Activated CD4-positive, alpha-beta T cell treated with anti-CD3 and anti-CD28 coated beads, Interleukin-2, amount 10 ng/mL, durations not matched to agents 7 days and 5 days (primary cell): ENCODE measurements at regions not wholly inside any gene's neighbourhood (a gene's known extent, or its start where the extent isn't known, plus 50 kb on each side); places are given as distances from the start of the nearest gene placed in this dataset.

Experiments used
- CTCF ChIA-PET: fragments of 350-600 bp; sonication (Branson Sonifier 250); formaldehyde crosslinking; loops from one replicate; lab custom pipeline; 2021; ENCODE audit warnings: antibody characterized with exemption; lab: Charles Lee
- POLR2A ChIA-PET: fragments of 350-600 bp; sonication (Branson Sonifier 250); formaldehyde crosslinking; loops from one replicate; lab custom pipeline; 2021; ENCODE audit warnings: antibody characterized with exemption; lab: Charles Lee
- DNase-seq: peaks from one replicate; pipeline ENCODE4 v3.0.0-alpha.2; 2020
- H3K27ac Mint-ChIP-seq: one replicate; pipeline ENCODE4 v1.8.0; 2021; ENCODE audit warnings: mild to moderate bottlenecking, moderate library complexity, mixed read lengths
- H3K27me3 Mint-ChIP-seq: one replicate; pipeline ENCODE4 v1.8.0; 2021; ENCODE audit warnings: mixed read lengths
- H3K36me3 Mint-ChIP-seq: one replicate; pipeline ENCODE4 v1.8.0; 2021; ENCODE audit warnings: low read depth, mixed read lengths
- H3K4me1 Mint-ChIP-seq: one replicate; pipeline ENCODE4 v1.8.0; 2021; ENCODE audit warnings: mixed read lengths
- H3K4me3 Mint-ChIP-seq: one replicate; pipeline ENCODE4 v1.8.0; 2021; ENCODE audit warnings: mild to moderate bottlenecking, moderate library complexity, mixed read lengths
- H3K9me3 Mint-ChIP-seq: one replicate; pipeline ENCODE4 v1.8.0; 2021; ENCODE audit warnings: mixed read lengths

- Mint-ChIP-seq H3K27me3 (peaks cover 2% of the 10 kb centered on the region), H3K4me3 (no peak overlapping the region), H3K36me3 (no peaks in the 10 kb centered on the region), H3K27ac (no peak overlapping the region), H3K4me1 (peaks cover 10% of the 10 kb centered on the region), H3K9me3 (no peaks in the 10 kb centered on the region)
- CTCF ChIA-PET, result interaction anchor here (1.3 kb wide), 1 partner anchor 14 kb away, joined by 5 read pairs; no protein-coding TSS in a partner anchor
- no peak for DNase-seq
- POLR2A ChIA-PET, result no interaction called here
Measured at GRCh38 chr16:89038811-89039735, 54.6 kb upstream of the ACSF3 start.

DNA sequence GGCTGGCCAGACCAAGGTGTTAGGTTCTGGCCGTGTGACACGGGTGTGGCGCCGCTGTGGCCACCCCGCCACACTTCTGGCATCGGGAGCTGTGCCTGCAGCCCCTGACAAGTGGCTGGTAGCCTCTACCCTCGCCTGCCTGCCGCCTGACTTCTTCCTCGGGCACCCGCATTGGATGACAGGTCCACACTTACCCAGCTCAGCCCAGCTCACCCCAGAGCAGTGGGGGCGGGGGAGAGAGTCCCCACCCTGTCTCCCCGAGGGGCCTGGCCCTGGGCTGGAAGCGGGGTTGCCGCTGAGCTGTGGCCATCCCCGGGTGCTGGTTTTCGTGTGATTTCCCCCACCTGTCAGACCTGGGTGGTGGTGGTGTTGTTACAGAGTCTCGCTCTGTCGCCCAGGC, 53.9 kb upstream of the ACSF3 start:
- H3K36me3 Mint-ChIP-seq, result no peaks in the 10 kb centered on the region
- no peaks in the 10 kb centered on the region for H3K9me3 Mint-ChIP-seq
- CTCF ChIA-PET, result no interaction called here
- H3K27me3 Mint-ChIP-seq, result peaks cover 2% of the 10 kb centered on the region
- no peak overlapping the region for H3K27ac Mint-ChIP-seq
- H3K4me3 Mint-ChIP-seq, result no peak overlapping the region
- peaks cover 7% of the 10 kb centered on the region for H3K4me1 Mint-ChIP-seq
- POLR2A ChIA-PET, result no interaction called here
- no peak for DNase-seq

GRCh38 chr16:89040391-89040790, 53.3 kb upstream of the ACSF3 start:
- Mint-ChIP-seq H3K27me3 (peaks cover 2% of the 10 kb centered on the region), H3K27ac (no peak overlapping the region), H3K4me3 (no peak overlapping the region), H3K9me3 (no peaks in the 10 kb centered on the region), H3K36me3 (no peaks in the 10 kb centered on the region), H3K4me1 (peaks cover 1% of the 10 kb centered on the region)
- no peak for DNase-seq
- POLR2A ChIA-PET, result no interaction called here
- CTCF ChIA-PET, result no interaction called here

DNA sequence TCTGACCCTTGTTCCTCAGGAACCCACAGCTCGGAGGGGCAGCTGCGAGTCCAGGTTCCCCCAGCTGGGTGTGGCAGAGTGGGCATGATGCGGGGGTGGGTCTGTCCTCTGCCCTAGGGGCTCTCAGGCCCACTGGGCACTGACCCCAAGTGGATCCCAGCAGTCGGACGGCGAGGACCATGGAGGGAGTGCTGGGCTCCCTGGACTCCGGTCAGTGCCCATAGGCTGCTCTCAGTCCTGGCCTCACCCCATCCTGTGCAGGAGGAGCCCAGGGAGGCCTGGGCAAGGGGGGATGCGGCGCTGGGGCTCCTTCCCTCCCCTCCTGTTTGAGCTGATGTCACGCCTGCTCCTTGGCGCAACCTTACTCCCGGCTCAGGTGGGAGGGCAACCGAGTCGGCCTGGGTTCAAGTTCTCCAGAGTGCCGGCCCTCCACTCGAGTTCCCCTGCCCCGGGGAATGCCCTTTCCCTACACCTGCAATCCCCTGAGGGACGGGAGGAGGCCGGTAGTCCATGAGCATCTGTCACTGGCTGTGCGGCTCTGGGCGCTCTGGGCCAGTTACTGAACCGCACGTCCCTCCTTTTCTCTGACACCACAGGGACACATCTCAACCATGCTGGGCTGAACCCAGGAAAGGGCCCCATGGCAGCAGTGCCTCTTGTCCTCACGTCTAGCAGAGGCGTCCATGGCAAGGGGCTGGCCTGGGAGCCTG, 52.6 kb upstream of the ACSF3 start:
- no peak overlapping the region for H3K27ac Mint-ChIP-seq
- no peaks in the 10 kb centered on the region for H3K9me3 Mint-ChIP-seq
- ChIA-PET CTCF (no interaction called here), POLR2A (no interaction called here)
- H3K27me3 Mint-ChIP-seq, result peaks cover 2% of the 10 kb centered on the region
- no peaks in the 10 kb centered on the region for H3K4me1 Mint-ChIP-seq
- DNase-seq, result no peak
- H3K4me3 Mint-ChIP-seq, result no peak overlapping the region
- no peaks in the 10 kb centered on the region for H3K36me3 Mint-ChIP-seq

GRCh38 chr16:89041571-89042481, 51.8 kb upstream of the ACSF3 start:
- peaks cover 1% of the 10 kb centered on the region for H3K4me1 Mint-ChIP-seq
- no peaks in the 10 kb centered on the region for H3K36me3 Mint-ChIP-seq
- H3K9me3 Mint-ChIP-seq, result no peaks in the 10 kb centered on the region
- DNase-seq, result no peak
- ChIA-PET CTCF (interaction anchor here (0.6 to 0.9 kb wide), 2 partner anchors 10 to 306 kb away, joined by 3 read pairs; no protein-coding TSS in a partner anchor), POLR2A (no interaction called here)
- no peak overlapping the region for H3K4me3 Mint-ChIP-seq
- H3K27me3 Mint-ChIP-seq, result peaks cover 2% of the 10 kb centered on the region
- H3K27ac Mint-ChIP-seq, result no peak overlapping the region

DNA sequence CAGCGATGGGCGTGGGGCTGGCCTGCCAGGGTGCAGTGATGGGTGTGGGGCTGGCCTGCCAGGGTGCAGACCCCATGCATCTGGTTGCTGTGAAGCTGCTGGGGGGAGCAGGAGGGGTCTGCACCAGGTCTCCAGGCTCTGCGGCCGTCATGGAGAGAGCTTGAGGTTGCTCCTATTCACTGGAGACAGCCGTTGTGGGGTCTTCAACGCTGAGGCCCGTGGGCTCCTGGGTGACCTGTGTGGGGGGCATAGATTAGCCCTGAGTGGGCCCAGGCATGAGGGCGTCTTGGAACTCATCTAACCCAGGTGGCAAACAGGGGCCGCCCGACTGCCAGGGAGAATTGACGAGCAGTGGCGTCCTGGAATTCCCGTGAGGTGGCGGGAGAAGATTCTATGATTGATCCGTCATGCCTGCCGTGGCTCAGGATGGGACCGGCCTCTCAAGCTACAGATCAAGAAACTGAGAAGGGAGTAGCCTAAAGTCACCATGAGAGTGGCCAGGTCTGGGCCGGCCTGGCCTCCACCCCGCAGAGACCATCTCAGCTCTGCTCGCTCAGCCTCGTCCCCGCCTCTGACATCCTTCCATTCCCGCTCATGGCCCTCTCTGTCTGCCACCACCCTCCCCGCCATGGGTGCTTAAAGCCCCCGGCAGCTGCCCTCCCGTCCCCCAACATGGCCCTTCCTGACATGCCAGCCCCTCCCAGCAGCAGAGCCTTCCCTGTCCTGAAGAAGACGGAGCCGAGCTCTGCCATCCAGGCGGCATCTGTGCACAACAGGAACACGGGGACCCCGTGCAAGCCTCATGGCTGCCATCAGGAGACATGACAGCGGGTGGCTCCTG, 50.7 kb upstream of the ACSF3 start:
- Mint-ChIP-seq H3K4me1 (peaks cover 1% of the 10 kb centered on the region), H3K4me3 (no peak overlapping the region), H3K27ac (no peak overlapping the region), H3K27me3 (no peaks in the 10 kb centered on the region), H3K36me3 (no peaks in the 10 kb centered on the region), H3K9me3 (no peaks in the 10 kb centered on the region)
- CTCF ChIA-PET, result interaction anchor here (0.6 to 0.9 kb wide), 2 partner anchors 12 to 307 kb away, joined by 3 read pairs; no protein-coding TSS in a partner anchor
- no peak for DNase-seq
- POLR2A ChIA-PET, result no interaction called here

GRCh38 chr16:89043636-89044417, 49.8 kb upstream of the ACSF3 start:
- H3K4me1 Mint-ChIP-seq, result peaks cover 1% of the 10 kb centered on the region
- DNase-seq, result no peak
- H3K27me3 Mint-ChIP-seq, result no peaks in the 10 kb centered on the region
- no peak overlapping the region for H3K27ac Mint-ChIP-seq
- ChIA-PET POLR2A (no interaction called here), CTCF (no interaction called here)
- H3K4me3 Mint-ChIP-seq, result no peak overlapping the region
- H3K36me3 Mint-ChIP-seq, result no peaks in the 10 kb centered on the region
- no peaks in the 10 kb centered on the region for H3K9me3 Mint-ChIP-seq
